ENCODE measurements at regions not wholly inside any gene's neighbourhood (a gene's known extent, or its start where the extent isn't known, plus 50 kb on each side); places are given as distances from the start of the nearest gene placed in this dataset.

DNA sequence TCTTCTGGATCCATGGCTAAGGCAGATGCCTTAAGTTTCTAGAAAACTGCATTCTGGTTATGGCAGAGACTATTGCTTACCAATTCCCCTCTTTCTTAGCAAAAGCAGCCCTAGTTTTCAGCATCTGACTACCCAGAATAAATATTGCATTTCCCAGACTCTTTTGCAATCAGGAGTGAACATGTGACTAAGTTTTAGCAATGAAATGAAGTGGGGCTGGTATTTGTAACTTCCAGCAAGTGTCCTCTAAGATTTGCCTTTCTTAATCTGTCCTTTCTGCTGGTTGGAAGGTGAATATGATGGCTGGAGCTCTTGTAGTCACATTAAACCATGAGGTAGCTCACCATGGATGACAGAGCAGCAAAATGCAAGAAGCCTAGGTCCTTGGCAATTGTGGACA lies 132.9 kb upstream of the PKDCC start:
- Histone ChIP-seq H3K36me3 (no peaks in the 10 kb centered on the region), H3K4me1 (no peaks in the 10 kb centered on the region), H3K9me3 (no peaks in the 10 kb centered on the region), H3K4me3 (no peak overlapping the region), H3K27me3 (replicated peaks in 1 of 7) (no peaks in the 10 kb centered on the region), H3K27ac (no peak overlapping the region)
- intact Hi-C loops (cut with DNase I; ENCODE audit: low total_unique reads) = no loop called here
- TF ChIP-seq, protein P1, sequence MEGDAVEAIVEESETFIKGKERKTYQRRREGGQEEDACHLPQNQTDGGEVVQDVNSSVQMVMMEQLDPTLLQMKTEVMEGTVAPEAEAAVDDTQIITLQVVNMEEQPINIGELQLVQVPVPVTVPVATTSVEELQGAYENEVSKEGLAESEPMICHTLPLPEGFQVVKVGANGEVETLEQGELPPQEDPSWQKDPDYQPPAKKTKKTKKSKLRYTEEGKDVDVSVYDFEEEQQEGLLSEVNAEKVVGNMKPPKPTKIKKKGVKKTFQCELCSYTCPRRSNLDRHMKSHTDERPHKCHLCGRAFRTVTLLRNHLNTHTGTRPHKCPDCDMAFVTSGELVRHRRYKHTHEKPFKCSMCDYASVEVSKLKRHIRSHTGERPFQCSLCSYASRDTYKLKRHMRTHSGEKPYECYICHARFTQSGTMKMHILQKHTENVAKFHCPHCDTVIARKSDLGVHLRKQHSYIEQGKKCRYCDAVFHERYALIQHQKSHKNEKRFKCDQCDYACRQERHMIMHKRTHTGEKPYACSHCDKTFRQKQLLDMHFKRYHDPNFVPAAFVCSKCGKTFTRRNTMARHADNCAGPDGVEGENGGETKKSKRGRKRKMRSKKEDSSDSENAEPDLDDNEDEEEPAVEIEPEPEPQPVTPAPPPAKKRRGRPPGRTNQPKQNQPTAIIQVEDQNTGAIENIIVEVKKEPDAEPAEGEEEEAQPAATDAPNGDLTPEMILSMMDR (IDR thresholded peaks at IDR 0.05 in 8 of 11, conservative IDR thresholded peaks at IDR 0.05 in 3 of 11) = no peak
- TF ChIP-seq POLR2A (IDR thresholded peaks at IDR 0.05) = no peak
- no peak for TF ChIP-seq POLR2AphosphoS5 (IDR thresholded peaks at IDR 0.05)
- DNase-seq = no peak

DNA sequence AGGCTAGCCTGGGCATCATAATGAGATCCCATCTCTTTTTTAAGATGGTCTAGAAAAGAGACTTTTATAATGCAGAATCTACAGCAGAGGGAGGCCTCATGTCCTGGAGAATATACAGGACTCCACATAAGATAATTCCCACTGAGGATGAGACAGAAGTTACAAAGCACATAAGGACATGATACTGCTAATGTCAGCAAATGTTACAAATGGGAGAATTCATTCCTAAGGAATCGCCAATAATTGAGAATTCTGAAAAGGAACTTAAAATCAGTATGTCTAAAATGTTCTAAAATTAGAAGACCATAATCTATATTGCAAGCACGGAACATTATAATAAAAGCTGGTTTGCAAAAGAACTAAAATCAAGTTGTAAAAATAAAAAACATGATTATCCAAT lies 131.6 kb upstream of the PKDCC start:
- TF ChIP-seq POLR2AphosphoS5 (IDR thresholded peaks at IDR 0.05) (no peak), POLR2A (IDR thresholded peaks at IDR 0.05) (no peak)
- TF ChIP-seq, protein P1 (IDR thresholded peaks at IDR 0.05 in 8 of 11, conservative IDR thresholded peaks at IDR 0.05 in 3 of 11) = no peak
- WGBS, 5 donors = 93 to 96% (median 95%) methylated on average over 2 of the region's 2 CpGs
- no peaks in the 10 kb centered on the region for H3K36me3 ChIP-seq

DNA sequence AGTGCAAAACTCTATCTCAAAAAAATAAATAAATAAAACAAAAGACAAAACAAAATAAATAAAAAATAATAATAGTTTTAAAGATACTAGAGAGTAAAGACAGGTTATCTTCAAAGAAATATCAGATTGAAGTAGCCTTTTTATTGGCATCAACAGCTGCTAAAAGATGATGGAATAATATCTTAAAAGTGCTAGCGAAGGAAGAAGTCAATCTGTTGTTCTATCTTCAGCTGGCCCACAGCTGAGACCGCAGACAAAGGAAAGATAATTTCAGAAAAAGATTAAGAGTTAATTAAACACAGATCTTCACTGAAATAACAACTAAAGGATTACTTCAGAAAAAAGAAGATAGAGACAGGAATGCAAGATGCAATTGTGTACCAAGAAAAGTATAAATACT lies 130.2 kb upstream of the PKDCC start:
- no peak for TF ChIP-seq POLR2AphosphoS5 (IDR thresholded peaks at IDR 0.05)
- no peaks in the 10 kb centered on the region for H3K9me3 ChIP-seq
- intact Hi-C loops (cut with DNase I; ENCODE audit: low total_unique reads) = no loop called here

More for the DNA sequence above, 131.6 kb upstream of the PKDCC start:
- DNase-seq = no peak
- intact Hi-C loops (cut with DNase I; ENCODE audit: low total_unique reads) = no loop called here
- no peaks in the 10 kb centered on the region for H3K9me3 ChIP-seq
- no peaks in the 10 kb centered on the region for H3K27me3 ChIP-seq (replicated peaks in 1 of 7)
- no peaks in the 10 kb centered on the region for H3K4me1 ChIP-seq
- no peak overlapping the region for H3K27ac ChIP-seq
- no peak overlapping the region for H3K4me3 ChIP-seq

DNA sequence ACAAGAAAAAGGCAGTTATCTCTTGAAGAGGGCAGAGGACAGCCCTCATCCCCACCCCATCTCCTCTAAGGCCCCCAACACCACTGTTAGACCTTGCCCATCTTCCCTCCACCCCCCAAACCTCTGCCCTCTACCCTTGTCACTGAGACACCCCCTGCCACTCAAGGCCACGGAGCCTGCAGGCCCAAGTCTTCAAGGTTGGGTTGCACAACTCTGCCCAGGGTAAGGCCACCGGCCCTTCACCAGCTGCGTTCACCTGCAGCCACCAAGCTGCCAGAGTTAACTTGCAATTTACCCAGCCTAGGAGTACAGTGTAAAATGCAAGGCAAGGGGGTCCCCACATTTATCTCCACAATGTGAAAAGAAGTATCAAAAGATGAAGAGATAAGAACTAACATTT lies 128.7 kb upstream of the PKDCC start:
- Histone ChIP-seq H3K27ac (no peak overlapping the region), H3K27me3 (replicated peaks in 1 of 7) (no peaks in the 10 kb centered on the region), H3K4me3 (no peak overlapping the region), H3K4me1 (no peaks in the 10 kb centered on the region), H3K36me3 (no peaks in the 10 kb centered on the region), H3K9me3 (no peaks in the 10 kb centered on the region)
- WGBS, 5 donors = 78 to 96% (median 90%) methylated on average over 3 of the region's 3 CpGs
- no peak for DNase-seq
- TF ChIP-seq POLR2A (IDR thresholded peaks at IDR 0.05) = no peak
- TF ChIP-seq, protein P1 (IDR thresholded peaks at IDR 0.05 in 8 of 11, conservative IDR thresholded peaks at IDR 0.05 in 3 of 11) = no peak
- TF ChIP-seq POLR2AphosphoS5 (IDR thresholded peaks at IDR 0.05) = no peak
- intact Hi-C loops (cut with DNase I; ENCODE audit: low total_unique reads) = no loop called here

More for the DNA sequence above, 130.2 kb upstream of the PKDCC start:
- Histone ChIP-seq H3K4me1 (no peaks in the 10 kb centered on the region), H3K27ac (no peak overlapping the region), H3K4me3 (no peak overlapping the region), H3K27me3 (replicated peaks in 1 of 7) (no peaks in the 10 kb centered on the region), H3K36me3 (no peaks in the 10 kb centered on the region)
- 85 to 97% (median 93%) methylated on average over 2 of the region's 2 CpGs for WGBS, 5 donors
- DNase-seq = no peak

DNA sequence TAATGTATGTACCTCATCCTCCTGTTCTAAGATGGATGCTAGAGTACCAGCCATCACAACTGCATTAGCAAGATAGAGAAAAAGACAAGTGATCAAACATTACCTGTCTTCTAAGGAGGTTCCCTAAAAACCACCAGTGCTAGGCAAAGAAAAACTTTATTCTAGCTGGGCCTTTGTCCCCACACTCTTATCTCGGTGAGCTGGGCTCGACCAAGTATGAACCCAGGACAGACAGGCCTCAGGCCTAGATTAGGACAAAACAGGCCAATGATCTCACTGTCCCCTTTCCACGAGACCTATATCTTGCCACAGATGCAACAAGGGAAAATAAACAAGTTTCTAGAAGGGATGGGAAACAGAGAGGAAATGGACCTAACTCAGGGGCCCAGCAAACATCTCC lies 127.6 kb upstream of the PKDCC start:
- Histone ChIP-seq H3K27me3 (replicated peaks in 1 of 7) (no peaks in the 10 kb centered on the region), H3K9me3 (peaks cover 0 to 6% (median 3%) of the 10 kb centered on the region in 8 donors), H3K27ac (no peak overlapping the region), H3K4me3 (no peak overlapping the region), H3K4me1 (no peaks in the 10 kb centered on the region), H3K36me3 (no peaks in the 10 kb centered on the region)
- intact Hi-C loops (cut with DNase I; ENCODE audit: low total_unique reads) = no loop called here
- no peak for DNase-seq
- TF ChIP-seq POLR2AphosphoS5 (IDR thresholded peaks at IDR 0.05) (no peak), POLR2A (IDR thresholded peaks at IDR 0.05) (no peak)
- TF ChIP-seq, protein P1 (IDR thresholded peaks at IDR 0.05 in 8 of 11, conservative IDR thresholded peaks at IDR 0.05 in 3 of 11) = no peak
- WGBS, 5 donors = 70 to 97% (median 90%) methylated on average over 3 of the region's 3 CpGs
